ENCODE measurements at regions not wholly inside any gene's neighbourhood (a gene's known extent, or its start where the extent isn't known, plus 50 kb on each side); places are given as distances from the start of the nearest gene placed in this dataset.
A peak's percentile ranks its signal among the peaks of the same experiment; 100 is the strongest.

- no peak for TF ChIP-seq CTCF (IDR thresholded peaks at IDR 0.05; ENCODE audit: low read depth, low read length)
- H3K4me1 ChIP-seq (ENCODE audit: low read depth) = no peaks in the 10 kb centered on the region
- no peaks in the 10 kb centered on the region for H3K9me3 ChIP-seq (ENCODE audit: low read depth)
- H3K27me3 ChIP-seq = no peaks in the 10 kb centered on the region
- no peak overlapping the region for H3K27ac ChIP-seq
- H3K4me3 ChIP-seq = no peak overlapping the region
- DNase-seq (ENCODE audit: low read depth in 1 of 2, low spot score in 1 of 2) = no peak
- no peaks in the 10 kb centered on the region for H3K36me3 ChIP-seq
Observed at GRCh38 chr4:101500742-101501141, 153.4 kb upstream of the PPP3CA start.

- Histone ChIP-seq H3K9me3 (ENCODE audit: low read depth) (no peaks in the 10 kb centered on the region), H3K27me3 (no peaks in the 10 kb centered on the region), H3K36me3 (no peaks in the 10 kb centered on the region), H3K4me1 (ENCODE audit: low read depth) (no peaks in the 10 kb centered on the region), H3K27ac (no peak overlapping the region), H3K4me3 (no peak overlapping the region)
- no peak for DNase-seq (ENCODE audit: low read depth in 1 of 2, low spot score in 1 of 2)
- no peak for TF ChIP-seq CTCF (IDR thresholded peaks at IDR 0.05; ENCODE audit: low read depth, low read length)
Observed at GRCh38 chr4:101475246-101475645, 127.9 kb upstream of the PPP3CA start.

- Histone ChIP-seq H3K9me3 (ENCODE audit: low read depth) (no peaks in the 10 kb centered on the region), H3K4me1 (ENCODE audit: low read depth) (no peaks in the 10 kb centered on the region), H3K4me3 (no peak overlapping the region), H3K27ac (no peak overlapping the region), H3K36me3 (no peaks in the 10 kb centered on the region), H3K27me3 (no peaks in the 10 kb centered on the region)
- no peak for DNase-seq (ENCODE audit: low read depth in 1 of 2, low spot score in 1 of 2)
- TF ChIP-seq CTCF (IDR thresholded peaks at IDR 0.05; ENCODE audit: low read depth, low read length) = no peak
Observed at GRCh38 chr4:101471201-101471600, 123.9 kb upstream of the PPP3CA start.

GRCh38 chr4:101464596-101464995 lies 117.3 kb upstream of the PPP3CA start:
- no peak for DNase-seq (ENCODE audit: low read depth in 1 of 2, low spot score in 1 of 2)

GRCh38 chr4:101458914-101459313 lies 111.6 kb upstream of the PPP3CA start:
- TF ChIP-seq CTCF (IDR thresholded peaks at IDR 0.05; ENCODE audit: low read depth, low read length) = no peak

More at GRCh38 chr4:101464596-101464995, 117.3 kb upstream of the PPP3CA start:
- Histone ChIP-seq H3K36me3 (no peaks in the 10 kb centered on the region), H3K4me3 (no peak overlapping the region), H3K4me1 (ENCODE audit: low read depth) (no peaks in the 10 kb centered on the region), H3K9me3 (ENCODE audit: low read depth) (no peaks in the 10 kb centered on the region), H3K27me3 (no peaks in the 10 kb centered on the region), H3K27ac (no peak overlapping the region)
- no peak for TF ChIP-seq CTCF (IDR thresholded peaks at IDR 0.05; ENCODE audit: low read depth, low read length)

GRCh38 chr4:101458473-101458872 lies 111.1 kb upstream of the PPP3CA start:
- Histone ChIP-seq H3K4me3 (no peak overlapping the region), H3K4me1 (ENCODE audit: low read depth) (no peaks in the 10 kb centered on the region), H3K36me3 (no peaks in the 10 kb centered on the region), H3K27ac (no peak overlapping the region), H3K27me3 (no peaks in the 10 kb centered on the region), H3K9me3 (ENCODE audit: low read depth) (no peaks in the 10 kb centered on the region)
- TF ChIP-seq CTCF (IDR thresholded peaks at IDR 0.05; ENCODE audit: low read depth, low read length) = no peak
- no peak for DNase-seq (ENCODE audit: low read depth in 1 of 2, low spot score in 1 of 2)

More at GRCh38 chr4:101458914-101459313, 111.6 kb upstream of the PPP3CA start:
- H3K4me3 ChIP-seq = no peak overlapping the region
- H3K36me3 ChIP-seq = no peaks in the 10 kb centered on the region
- DNase-seq (ENCODE audit: low read depth in 1 of 2, low spot score in 1 of 2) = peak in 1 of 2 donors; percentile 49
- no peaks in the 10 kb centered on the region for H3K4me1 ChIP-seq (ENCODE audit: low read depth)
- H3K27me3 ChIP-seq = no peaks in the 10 kb centered on the region
- no peaks in the 10 kb centered on the region for H3K9me3 ChIP-seq (ENCODE audit: low read depth)
- no peak overlapping the region for H3K27ac ChIP-seq
